Hypothalamus (tissue), 51 donors: ENCODE measurements at regions not wholly inside any gene's neighbourhood (a gene's known extent, or its start where the extent isn't known, plus 50 kb on each side); places are given as distances from the start of the nearest gene placed in this dataset.
"Not testable (repeated sequence)": the region's sequence is repeated elsewhere in the genome, so short reads cannot be mapped to it uniquely, and the experiment has no call there.

ENCODE experiments used
- DNase-seq, 51 donors: peaks; one replicate each; lab custom pipeline; 2025; lab: John Stamatoyannopoulos, UW

- no peak for DNase-seq
These were observed 237.2 kb downstream of the TOX3 start for GRCh38 chr16:52309446-52310416.

- DNase-seq: no peak
These were observed 238.9 kb downstream of the TOX3 start for GRCh38 chr16:52308051-52308450.

- no peak for DNase-seq
These were observed 245.9 kb downstream of the TOX3 start for GRCh38 chr16:52301026-52301425.

GRCh38 chr16:52298769-52299168, 248.2 kb downstream of the TOX3 start:
- no peak for DNase-seq

GRCh38 chr16:52296706-52297315, 250.1 kb downstream of the TOX3 start:
- not testable (repeated sequence) for DNase-seq

GRCh38 chr16:52296076-52296475, 250.9 kb downstream of the TOX3 start:
- no peak for DNase-seq

- DNase-seq: no peak
These were observed 252.3 kb downstream of the TOX3 start for GRCh38 chr16:52294660-52295059.

GRCh38 chr16:52293204-52293603, 253.7 kb downstream of the TOX3 start:
- no peak for DNase-seq

- no peak for DNase-seq
These were observed 263.2 kb downstream of the TOX3 start for GRCh38 chr16:52283584-52284375.

GRCh38 chr16:52283018-52283417, 263.9 kb downstream of the TOX3 start:
- no peak for DNase-seq

GRCh38 chr16:52280086-52280485, 266.9 kb downstream of the TOX3 start:
- no peak for DNase-seq

- peak in 2 of 51 donors; percentile 2 to 3 for DNase-seq
These were observed 275.7 kb downstream of the TOX3 start for GRCh38 chr16:52271088-52271750.

GRCh38 chr16:52265446-52265861, 281.5 kb downstream of the TOX3 start:
- no peak for DNase-seq

- DNase-seq: no peak
These were observed 289.4 kb downstream of the TOX3 start for GRCh38 chr16:52257534-52257933.

GRCh38 chr16:52256310-52257078, 290.4 kb downstream of the TOX3 start:
- no peak for DNase-seq

GRCh38 chr16:52254746-52255145, 292.2 kb downstream of the TOX3 start:
- DNase-seq: peak in 1 of 51 donors; percentile 6

- no peak for DNase-seq
These were observed 294.3 kb downstream of the TOX3 start for GRCh38 chr16:52252680-52253079.

GRCh38 chr16:52251495-52251894, 295.4 kb downstream of the TOX3 start:
- peak in 1 of 51 donors; percentile 18 for DNase-seq

- no peak for DNase-seq
These were observed 299.2 kb downstream of the TOX3 start for GRCh38 chr16:52247737-52248136.

GRCh38 chr16:52238710-52239109, 308.2 kb downstream of the TOX3 start:
- no peak for DNase-seq
